Suprapubic skin (tissue), 4 donors: ENCODE measurements at regions not wholly inside any gene's neighbourhood (a gene's known extent, or its start where the extent isn't known, plus 50 kb on each side); places are given as distances from the start of the nearest gene placed in this dataset.

Source experiments
- DNase-seq, 2 donors: peaks; one replicate each; pipeline ENCODE4 v3.0.0-alpha.2; 2019; ENCODE audit warnings: low spot score in 2 of 2
- H3K27ac ChIP-seq: fragments of 200-600 bp; sonication (generic); one replicate; pipeline ENCODE4 v1.5.1; 2019
- H3K27me3 ChIP-seq: fragments of 200-600 bp; sonication (generic); one replicate; pipeline ENCODE4 v1.5.1; 2019
- H3K36me3 ChIP-seq: fragments of 200-600 bp; sonication (generic); one replicate; pipeline ENCODE4 v1.5.1; 2019
- H3K4me1 ChIP-seq: fragments of 200-600 bp; sonication (generic); one replicate; pipeline ENCODE4 v1.5.1; 2019
- H3K4me3 ChIP-seq: fragments of 200-600 bp; sonication (generic); one replicate; pipeline ENCODE4 v1.5.1; 2019; ENCODE audit warnings: mild to moderate bottlenecking
- H3K9me3 ChIP-seq: fragments of 200-600 bp; sonication (generic); one replicate; pipeline ENCODE4 v1.5.1; 2019
- EP300 ChIP-seq: sonication (generic); formaldehyde crosslinking; IDR thresholded peaks from one replicate; pipeline ENCODE4 v1.6.1; 2017; ENCODE audit warnings: antibody characterized with exemption
- POLR2A ChIP-seq, 2 donors: fragments of 450-650 bp; IDR thresholded peaks; one replicate each; pipeline ENCODE4 v1.6.1; 2017; ENCODE audit warnings: antibody characterized with exemption in 2 of 2, mild to moderate bottlenecking in 2 of 2, moderate library complexity in 2 of 2
- POLR2AphosphoS5 ChIP-seq, 3 donors: sonication (generic); formaldehyde crosslinking; IDR thresholded peaks; one replicate each; pipeline ENCODE4 v1.6.1; 2017; ENCODE audit warnings: antibody characterized with exemption in 3 of 3
- WGBS: methylation state at CpG from one replicate; pipeline ENCODE4 v1.1.5; 2018; 5-methylcytosine and 5-hydroxymethylcytosine counted together
- TF ChIP-seq, protein P1 (sequence below), 2 donors: fragments of 200-600 bp in 1 of 2; fragments of 450-650 bp in 1 of 2; sonication (generic) in 1 of 2; IDR thresholded peaks; one replicate each; pipeline ENCODE4 v1.5.1; 2016 to 2019; ENCODE audit warnings: antibody characterized with exemption in 2 of 2, mild to moderate bottlenecking in 1 of 2, moderate library complexity in 1 of 2

DNA sequence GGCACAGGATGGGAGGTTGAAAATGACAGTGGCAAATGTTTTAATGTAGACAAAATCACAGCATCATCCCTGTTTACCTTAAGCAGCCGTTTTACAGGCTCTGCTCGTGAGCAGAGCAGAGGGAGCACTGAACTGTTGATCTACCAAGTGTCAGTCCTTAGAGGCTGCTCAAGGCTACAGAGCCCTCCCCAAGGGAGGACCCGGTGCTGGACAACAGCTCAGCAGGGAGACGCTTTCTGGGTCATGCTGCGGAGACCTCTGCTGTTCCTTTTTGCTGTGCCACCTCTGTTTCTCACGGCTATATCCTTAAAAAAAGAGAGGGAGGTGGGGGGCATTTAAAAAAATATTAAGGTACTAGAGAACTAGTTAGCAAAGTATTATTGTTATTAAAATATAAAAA, 400.2 kb downstream of the GABRB3 start:
- TF ChIP-seq POLR2A (IDR thresholded peaks at IDR 0.05) (no peak), POLR2AphosphoS5 (IDR thresholded peaks at IDR 0.05) (no peak), EP300 (no peak)
- TF ChIP-seq, protein P1, sequence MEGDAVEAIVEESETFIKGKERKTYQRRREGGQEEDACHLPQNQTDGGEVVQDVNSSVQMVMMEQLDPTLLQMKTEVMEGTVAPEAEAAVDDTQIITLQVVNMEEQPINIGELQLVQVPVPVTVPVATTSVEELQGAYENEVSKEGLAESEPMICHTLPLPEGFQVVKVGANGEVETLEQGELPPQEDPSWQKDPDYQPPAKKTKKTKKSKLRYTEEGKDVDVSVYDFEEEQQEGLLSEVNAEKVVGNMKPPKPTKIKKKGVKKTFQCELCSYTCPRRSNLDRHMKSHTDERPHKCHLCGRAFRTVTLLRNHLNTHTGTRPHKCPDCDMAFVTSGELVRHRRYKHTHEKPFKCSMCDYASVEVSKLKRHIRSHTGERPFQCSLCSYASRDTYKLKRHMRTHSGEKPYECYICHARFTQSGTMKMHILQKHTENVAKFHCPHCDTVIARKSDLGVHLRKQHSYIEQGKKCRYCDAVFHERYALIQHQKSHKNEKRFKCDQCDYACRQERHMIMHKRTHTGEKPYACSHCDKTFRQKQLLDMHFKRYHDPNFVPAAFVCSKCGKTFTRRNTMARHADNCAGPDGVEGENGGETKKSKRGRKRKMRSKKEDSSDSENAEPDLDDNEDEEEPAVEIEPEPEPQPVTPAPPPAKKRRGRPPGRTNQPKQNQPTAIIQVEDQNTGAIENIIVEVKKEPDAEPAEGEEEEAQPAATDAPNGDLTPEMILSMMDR (IDR thresholded peaks at IDR 0.05): no peak
- DNase-seq: no peak
- 58% methylated on average over 6 of the region's 6 CpGs for WGBS
- Histone ChIP-seq H3K27me3 (no peaks in the 10 kb centered on the region), H3K4me3 (no peak overlapping the region), H3K9me3 (peaks cover 20% of the 10 kb centered on the region), H3K36me3 (no peaks in the 10 kb centered on the region), H3K4me1 (no peaks in the 10 kb centered on the region), H3K27ac (no peak overlapping the region)

DNA sequence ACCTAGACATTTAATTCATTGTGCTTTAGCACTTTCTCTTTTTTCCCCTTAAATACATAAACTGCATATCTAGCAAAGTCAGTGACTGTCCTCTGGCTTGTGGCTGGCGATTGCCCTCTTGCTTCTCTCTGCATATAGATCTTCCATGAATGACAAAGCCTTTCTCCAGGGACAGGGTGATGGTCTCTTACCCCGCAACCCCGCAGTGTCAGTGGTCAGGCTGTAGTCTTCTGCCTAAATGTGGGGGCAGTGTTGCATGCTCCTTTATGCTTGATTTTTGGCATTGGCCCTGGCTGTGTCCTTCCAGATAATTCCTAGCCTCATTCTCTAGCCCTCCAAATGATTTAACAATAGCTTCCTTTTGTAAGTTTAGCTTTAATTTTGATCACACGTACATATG, 407.8 kb downstream of the GABRB3 start:
- Histone ChIP-seq H3K9me3 (no peaks in the 10 kb centered on the region), H3K4me1 (no peaks in the 10 kb centered on the region), H3K4me3 (no peak overlapping the region), H3K27me3 (no peaks in the 10 kb centered on the region), H3K36me3 (no peaks in the 10 kb centered on the region), H3K27ac (no peak overlapping the region)
- no peak for TF ChIP-seq POLR2A (IDR thresholded peaks at IDR 0.05)
- TF ChIP-seq, protein P1 (IDR thresholded peaks at IDR 0.05): no peak
- no peak for TF ChIP-seq EP300
- no peak for TF ChIP-seq POLR2AphosphoS5 (IDR thresholded peaks at IDR 0.05)
- no peak for DNase-seq
- WGBS: 69% methylated on average over 4 of the region's 4 CpGs

DNA sequence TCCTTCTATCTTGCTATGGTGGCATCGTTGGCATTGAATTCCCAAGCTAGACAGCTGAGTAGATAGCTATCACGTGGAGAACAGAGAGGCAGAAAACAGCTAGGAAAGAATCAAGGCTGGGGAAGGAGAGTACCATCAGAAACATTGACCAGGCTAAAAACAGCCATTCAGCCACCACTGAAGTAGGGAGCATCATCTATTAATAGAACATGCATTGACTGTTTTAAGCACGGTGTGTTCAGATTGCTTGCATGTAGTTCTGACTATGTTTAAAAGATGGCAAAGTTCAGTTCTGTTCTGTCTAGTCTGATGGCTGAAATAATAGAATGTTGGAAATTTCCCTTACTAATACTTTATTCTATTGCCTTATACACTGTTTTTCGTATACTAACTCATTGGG, 413.0 kb downstream of the GABRB3 start:
- H3K4me3 ChIP-seq: no peak overlapping the region
- H3K27me3 ChIP-seq: no peaks in the 10 kb centered on the region
- H3K27ac ChIP-seq: no peak overlapping the region
- no peaks in the 10 kb centered on the region for H3K4me1 ChIP-seq
- TF ChIP-seq POLR2AphosphoS5 (IDR thresholded peaks at IDR 0.05) (no peak), POLR2A (IDR thresholded peaks at IDR 0.05) (no peak), EP300 (no peak)
- TF ChIP-seq, protein P1 (IDR thresholded peaks at IDR 0.05): no peak
- H3K9me3 ChIP-seq: no peaks in the 10 kb centered on the region
- no peaks in the 10 kb centered on the region for H3K36me3 ChIP-seq
- WGBS: 74% methylated on average over 4 of the region's 4 CpGs
- no peak for DNase-seq

DNA sequence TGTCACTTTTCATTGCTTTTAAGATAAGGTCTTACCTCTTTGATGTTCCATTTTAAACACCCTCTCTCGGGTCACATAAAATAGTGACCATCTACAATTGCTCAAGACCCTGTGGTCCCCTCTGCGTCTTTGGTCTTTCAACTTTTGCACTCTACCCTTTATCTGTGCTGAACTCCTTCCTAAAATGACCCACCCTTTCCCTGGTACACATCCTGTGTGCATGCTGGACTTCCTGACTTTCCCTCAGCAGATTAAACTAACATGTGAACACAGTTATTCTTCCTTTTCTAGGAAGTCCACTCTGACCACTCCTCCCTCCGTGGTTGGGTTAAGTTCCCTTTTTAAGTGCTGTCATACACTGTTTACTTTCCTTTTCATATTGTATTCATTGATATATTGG, 414.2 kb downstream of the GABRB3 start:
- no peak for TF ChIP-seq POLR2A (IDR thresholded peaks at IDR 0.05)
- TF ChIP-seq EP300: no peak
- no peak for TF ChIP-seq POLR2AphosphoS5 (IDR thresholded peaks at IDR 0.05)
- TF ChIP-seq, protein P1 (IDR thresholded peaks at IDR 0.05): no peak
- Histone ChIP-seq H3K4me1 (no peaks in the 10 kb centered on the region), H3K4me3 (no peak overlapping the region), H3K9me3 (no peaks in the 10 kb centered on the region), H3K27me3 (no peaks in the 10 kb centered on the region), H3K27ac (no peak overlapping the region), H3K36me3 (no peaks in the 10 kb centered on the region)
- no peak for DNase-seq
- 51% methylated on average over 3 of the region's 3 CpGs for WGBS

DNA sequence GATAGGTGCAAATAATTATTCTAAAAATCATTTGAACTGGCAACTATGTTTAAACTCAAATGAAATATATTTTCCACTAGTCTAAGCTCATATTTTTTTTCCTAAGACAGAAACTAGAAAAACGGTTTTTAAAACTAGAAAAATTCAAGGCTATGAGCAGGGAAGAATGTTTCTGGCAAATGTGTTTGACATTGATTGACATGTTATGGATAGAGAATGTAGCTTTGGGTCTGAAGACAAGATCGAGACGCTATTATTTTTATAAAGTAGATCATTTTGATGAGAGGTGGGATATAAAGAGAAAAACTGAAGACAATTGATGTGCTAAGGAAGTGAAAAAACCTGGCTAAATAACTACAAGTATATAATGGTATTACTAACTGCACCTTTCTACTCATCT, 415.2 kb downstream of the GABRB3 start:
- Histone ChIP-seq H3K27ac (no peak overlapping the region), H3K4me3 (no peak overlapping the region), H3K4me1 (no peaks in the 10 kb centered on the region), H3K27me3 (no peaks in the 10 kb centered on the region), H3K9me3 (no peaks in the 10 kb centered on the region), H3K36me3 (no peaks in the 10 kb centered on the region)
- TF ChIP-seq POLR2AphosphoS5 (IDR thresholded peaks at IDR 0.05) (no peak), EP300 (no peak), POLR2A (IDR thresholded peaks at IDR 0.05) (no peak)
- TF ChIP-seq, protein P1 (IDR thresholded peaks at IDR 0.05): no peak
- no peak for DNase-seq
- 72% methylated on average over 3 of the region's 3 CpGs for WGBS
